NCI-H748 (cell line): ENCODE measurements at regions not wholly inside any gene's neighbourhood (a gene's known extent, or its start where the extent isn't known, plus 50 kb on each side); places are given as distances from the start of the nearest gene placed in this dataset.

ENCODE experiments used
- DNase-seq: peaks from one replicate; lab custom pipeline; 2025; ENCODE audit not compliant: unreplicated experiment; lab: John Stamatoyannopoulos, UW

DNA sequence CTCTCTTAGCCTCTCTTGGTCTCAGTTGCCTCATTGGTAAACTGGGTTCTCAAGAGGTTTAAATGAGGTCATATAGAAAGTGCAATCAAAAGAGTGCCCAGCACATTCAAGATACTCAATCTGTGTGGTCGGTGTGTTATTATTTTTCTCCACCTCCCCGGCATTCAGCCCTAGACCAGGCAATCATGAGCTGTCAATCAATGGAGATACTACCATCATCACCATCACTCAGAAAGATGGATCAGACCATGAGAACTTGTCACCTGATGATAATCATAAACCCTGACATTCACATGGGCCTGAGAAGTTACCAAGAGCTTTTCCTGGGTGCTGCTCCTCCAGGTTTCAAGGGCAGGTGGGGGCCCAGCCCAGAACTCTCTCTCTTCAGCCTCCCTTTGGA lies 166.1 kb downstream of the MN1 start:
- DNase-seq = no peak

DNA sequence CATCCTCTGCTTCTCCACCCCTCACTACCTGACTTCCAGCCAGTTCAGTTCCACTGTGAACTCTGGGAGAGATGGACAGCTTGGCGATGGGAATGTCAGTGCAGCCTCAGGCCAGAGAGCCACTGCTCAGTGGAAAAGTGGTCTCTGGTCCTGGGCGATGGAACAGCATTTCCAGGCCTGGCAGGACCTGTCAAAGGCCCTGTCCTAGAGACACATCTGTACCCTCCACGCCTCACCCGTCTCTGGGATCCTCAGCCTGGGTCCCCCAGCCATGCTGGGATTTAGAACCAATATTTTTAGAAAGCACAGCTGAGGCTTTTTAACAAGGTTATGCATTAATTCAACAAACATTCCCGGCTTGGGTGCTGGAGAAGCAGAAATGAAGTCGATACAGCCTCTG lies 165.7 kb downstream of the MN1 start:
- no peak for DNase-seq

GRCh38 chr22:27636716-27637508 lies 164.6 kb downstream of the MN1 start:
- no peak for DNase-seq

DNA sequence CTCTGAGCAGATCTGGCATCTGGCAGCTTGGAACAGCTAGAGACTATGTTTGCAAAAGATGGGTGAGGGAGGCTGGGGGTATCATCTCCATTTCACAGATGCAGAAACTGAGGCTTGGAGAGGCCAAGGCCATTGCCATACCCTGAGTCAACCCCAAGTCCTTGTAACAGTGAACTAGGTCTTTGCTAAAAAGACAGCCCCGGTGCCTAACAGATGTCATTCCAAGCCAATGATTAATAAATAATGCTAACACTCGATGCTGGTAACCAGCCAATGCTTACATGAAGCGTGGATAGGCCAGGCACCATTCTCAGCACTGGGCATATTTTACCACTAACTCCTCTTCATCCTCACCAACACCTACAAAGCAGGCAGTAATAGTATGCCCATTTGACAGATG lies 164.0 kb downstream of the MN1 start:
- DNase-seq = no peak

GRCh38 chr22:27638329-27639233 lies 163.0 kb downstream of the MN1 start:
- DNase-seq = no peak

DNA sequence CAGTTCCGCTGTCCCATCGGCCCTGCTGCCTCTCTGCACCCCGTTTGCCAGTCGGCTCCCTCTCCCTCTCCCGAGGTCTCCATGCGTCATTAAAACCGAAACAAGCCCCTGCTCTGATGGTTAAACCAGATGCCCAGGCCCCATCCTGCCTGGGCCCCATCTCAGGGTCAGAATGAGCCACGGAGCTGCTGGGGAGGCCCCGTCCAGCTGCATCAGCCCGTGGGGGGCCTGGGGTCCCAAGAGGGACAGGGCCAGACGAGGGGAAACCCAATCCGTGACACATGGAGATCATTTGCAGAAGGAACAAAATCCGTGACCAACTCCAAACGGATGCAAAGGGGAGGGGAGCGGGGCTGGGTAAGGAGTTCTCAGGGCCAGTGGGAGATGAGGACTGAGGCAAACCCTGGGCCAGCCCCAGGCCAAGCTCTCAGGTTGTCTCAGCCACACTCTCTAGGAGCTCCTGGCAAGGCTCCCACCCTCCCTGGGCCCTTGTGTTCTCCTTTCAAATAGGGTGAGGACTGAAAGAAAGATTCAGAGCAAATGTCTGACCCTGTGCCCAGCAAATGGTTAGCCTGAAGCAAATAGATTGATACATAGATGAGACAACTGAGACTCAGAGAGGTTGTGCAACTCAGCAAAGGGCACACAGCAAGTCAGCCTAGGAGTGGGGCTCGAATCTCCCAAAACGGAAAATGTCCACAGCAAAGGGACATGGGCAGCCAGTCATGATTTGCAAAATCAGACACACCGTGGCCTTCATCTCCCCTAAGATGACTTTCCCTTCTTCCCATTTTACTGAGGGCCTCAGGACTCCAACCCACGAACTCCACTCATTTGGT lies 162.1 kb downstream of the MN1 start:
- DNase-seq = no peak

DNA sequence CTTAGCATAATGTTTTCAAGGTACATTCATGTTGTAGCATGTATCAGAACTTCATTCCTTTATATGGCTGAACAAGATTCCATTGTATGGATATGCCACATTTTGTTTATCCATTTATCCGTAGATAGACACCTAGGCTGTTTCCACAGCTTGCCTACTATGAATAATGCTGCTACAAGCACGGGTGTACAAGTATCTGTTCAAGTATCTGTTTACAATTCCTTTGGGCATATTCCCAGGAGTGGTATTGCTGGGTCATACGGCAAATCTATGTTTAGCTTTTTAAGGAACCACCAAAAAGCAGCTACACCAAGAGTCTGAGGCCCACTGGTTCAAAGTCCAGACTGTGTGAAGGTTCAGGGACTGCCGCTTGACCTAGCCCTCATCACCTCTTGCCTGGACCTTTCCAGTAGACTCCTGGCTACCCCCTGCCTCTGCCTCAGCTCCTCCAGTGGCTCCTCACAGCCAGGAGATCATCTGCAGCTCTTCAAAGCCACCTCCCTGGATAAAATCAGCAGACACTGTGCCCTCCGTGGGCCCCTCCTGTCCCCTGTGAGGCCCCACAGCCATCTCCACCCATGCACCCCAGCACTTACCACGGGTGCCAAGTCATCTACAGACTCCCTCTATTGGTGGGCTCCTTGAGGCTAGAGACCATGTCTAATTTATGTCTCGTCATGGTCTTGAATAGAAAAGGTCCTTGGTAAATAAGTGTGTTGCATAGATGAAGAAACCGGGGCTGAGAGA lies 160.3 kb downstream of the MN1 start:
- no peak for DNase-seq

- no peak for DNase-seq
Observed at GRCh38 chr22:27642104-27642800, 159.3 kb downstream of the MN1 start.

DNA sequence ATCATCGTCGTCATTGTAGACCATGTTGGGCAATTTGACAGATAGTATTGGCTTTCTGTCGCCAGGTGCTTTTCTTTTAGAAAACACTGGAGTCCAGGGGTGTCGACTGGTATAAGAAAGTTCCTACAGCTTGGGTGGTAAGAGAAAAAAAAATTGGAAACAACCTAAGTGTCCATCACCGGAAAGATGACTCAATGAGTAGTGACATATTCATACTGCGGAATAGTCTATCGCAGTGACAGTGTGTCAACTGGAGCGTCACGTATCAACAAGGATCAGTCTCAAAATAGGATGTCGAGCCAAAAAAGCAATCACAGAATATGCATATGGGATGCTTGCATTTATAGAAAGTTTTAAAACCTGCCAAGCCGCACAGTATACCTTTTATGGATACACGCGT lies 157.6 kb downstream of the MN1 start:
- no peak for DNase-seq

GRCh38 chr22:27644566-27644965 lies 157.0 kb downstream of the MN1 start:
- DNase-seq = no peak

DNA sequence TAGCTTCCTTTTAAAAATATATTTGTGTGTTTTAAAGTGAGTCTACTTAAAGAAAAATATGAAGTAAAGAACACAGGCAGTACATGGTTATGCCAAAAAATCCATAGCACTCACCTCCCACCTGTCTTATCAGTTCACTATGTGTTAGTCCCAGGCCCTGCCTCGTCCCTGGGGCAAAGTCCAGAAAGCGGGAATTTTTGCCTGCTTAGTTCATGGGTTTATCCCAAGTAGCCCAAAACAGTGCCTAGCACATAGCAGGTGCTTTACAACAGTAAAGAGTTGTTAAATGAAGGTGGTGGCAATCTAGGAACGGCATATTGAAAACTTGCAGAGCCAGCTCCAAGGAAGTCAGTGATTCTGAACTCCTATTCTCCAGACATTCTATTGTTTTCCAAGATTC lies 154.0 kb downstream of the MN1 start:
- no peak for DNase-seq

DNA sequence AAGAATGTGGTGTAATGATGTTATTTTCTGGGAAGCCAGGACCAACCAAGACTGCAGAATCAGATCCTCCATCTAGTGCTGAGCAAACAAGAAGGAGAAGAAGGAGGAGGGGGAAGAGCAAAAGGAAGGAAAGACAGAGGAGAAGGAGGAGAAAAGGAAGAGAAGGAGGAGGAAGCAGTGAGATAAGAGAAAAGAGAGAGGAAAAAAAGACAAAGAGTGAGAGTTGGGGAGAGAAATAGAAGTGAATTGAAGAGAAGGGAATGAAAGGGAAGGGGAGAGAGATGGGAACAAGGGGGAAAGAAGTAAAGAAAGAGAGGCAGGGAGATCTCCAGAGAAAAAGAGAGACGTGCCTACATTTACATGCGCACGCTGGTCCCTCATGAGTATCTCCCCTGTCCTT lies 153.5 kb downstream of the MN1 start:
- DNase-seq = no peak

GRCh38 chr22:27648853-27649252 lies 152.7 kb downstream of the MN1 start:
- no peak for DNase-seq

DNA sequence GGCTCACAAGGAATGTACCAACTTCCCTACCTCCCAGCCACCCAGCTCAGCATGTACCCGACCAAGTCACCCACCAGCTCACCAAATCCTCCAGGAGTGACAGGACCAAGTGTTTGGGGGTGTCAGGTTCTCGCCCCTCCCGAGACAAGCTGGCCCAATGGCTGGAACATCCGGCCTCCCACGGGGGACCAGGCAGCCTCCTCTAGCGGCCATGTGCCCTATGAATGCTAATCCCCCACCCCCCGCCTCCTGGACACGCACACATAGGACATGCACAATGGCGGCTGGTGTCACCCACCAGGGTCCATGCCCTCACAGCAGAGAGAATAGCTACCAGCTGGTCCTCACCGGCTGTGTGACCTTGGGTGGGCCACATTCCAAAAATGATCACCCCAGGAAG lies 151.0 kb downstream of the MN1 start:
- no peak for DNase-seq

DNA sequence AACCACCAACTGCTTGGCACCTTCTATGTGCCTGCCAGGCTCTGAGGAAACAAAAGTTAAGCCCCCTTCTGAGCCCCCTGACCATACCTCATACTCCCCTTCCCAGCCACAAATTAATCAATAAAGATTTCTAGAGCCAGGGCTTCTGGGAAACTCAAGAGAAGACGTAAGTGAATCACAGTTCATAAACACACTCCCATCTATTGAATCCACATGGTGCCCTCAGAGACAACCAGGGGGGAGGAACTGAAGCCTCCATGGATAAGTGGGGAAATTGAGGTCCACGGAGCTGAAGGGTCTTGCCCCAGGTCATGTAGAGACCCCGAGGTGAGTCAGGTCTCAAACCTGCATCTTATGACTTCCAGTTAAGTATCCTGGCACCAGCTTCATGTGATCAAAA lies 150.6 kb downstream of the MN1 start:
- DNase-seq = no peak

DNA sequence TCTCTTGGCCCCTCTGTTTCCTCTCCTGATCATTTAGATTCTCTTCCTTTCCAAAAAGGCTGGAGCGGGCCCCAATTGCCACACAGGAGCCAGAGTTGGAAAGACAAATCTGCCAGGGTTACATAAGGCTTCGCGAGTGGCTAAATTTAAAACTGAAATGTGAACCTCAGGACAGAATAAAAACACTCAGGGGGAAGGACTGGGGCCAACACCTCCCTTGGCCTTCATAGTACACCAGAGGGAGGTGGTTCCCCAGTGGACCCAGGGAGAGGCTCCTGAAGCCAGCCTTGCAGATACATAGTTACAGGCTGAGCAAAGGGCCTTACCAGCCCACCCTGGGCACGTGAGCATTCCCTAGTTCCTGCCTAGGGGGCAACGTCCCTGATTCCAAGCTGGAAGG lies 150.1 kb downstream of the MN1 start:
- no peak for DNase-seq

DNA sequence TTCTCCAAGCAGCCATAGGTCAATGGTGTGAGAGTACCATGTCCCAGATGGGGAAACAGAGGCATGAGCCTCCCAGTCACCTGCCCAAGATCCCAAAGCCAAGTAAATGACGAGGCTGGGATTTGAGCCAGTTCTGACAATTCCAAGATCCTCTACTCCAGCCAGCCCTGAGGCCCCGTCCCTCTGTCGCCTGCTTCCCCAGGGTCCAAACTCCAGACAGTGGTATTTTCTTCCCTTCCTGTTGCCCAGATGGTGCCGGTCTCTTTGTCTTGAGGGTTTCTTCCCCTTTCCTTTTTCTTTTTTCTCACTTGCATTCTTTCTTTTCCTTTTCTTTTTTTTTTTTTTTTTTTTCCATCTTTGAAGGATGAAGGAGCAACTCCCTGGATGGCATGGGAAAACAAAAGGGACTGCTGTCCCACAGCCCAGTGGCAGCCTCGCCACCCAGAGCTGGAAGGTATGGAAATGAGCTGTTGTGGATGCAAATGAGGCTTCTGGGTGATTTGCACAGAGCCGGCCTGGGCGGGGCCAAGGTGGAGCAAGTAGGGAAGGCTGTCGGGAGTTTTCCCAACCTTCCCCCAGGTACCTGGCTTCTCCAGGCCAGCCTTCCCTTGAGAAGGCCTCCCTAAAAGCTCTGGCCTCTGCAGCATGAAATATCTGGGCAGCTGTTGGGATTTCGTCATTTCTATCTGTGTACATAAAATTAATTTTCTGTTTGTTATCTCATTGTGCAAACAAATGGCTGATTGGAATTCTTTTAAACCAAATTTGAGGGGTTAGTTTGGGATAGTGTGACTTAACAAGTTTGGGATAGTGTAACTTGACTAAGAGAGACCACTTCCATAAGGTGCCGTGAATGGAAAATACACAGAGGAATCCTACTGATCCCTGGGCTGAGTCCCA lies 146.8 kb downstream of the MN1 start:
- DNase-seq = no peak

DNA sequence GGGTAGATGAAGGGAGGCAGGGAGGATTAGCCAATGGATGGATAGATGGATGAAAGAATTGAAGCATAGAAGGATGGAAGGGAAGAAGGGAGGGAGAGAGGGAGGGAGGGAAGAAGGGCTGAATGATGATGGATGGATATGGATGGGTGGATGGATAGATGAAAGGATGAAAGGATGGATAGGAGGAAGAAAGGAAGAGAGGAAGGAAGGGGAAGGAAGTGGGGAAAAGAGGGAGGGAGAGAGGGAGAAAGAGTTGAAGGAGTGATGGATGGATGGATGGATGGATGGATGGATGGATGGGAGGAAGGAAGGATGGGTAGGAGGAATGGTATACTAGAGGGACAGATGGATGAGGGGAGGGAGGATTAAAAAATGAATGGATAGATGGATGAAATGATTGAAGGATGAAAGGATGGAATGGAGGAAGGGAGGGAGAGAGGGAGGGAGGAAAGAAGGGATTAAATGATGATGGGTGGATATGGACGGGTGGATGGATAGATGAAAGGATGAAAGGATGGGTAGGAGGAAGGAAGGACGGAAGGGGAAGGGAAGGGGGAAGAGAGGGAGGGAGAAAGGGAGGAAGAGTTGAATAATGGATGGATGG lies 145.9 kb downstream of the MN1 start:
- DNase-seq = no peak

GRCh38 chr22:27656970-27657369 lies 144.6 kb downstream of the MN1 start:
- DNase-seq = no peak
